GM23338 (cell line): ENCODE measurements at regions not wholly inside any gene's neighbourhood (a gene's known extent, or its start where the extent isn't known, plus 50 kb on each side); places are given as distances from the start of the nearest gene placed in this dataset.

Experiments
- CREB1 ChIP-seq: fragments of 250-450 bp; sonication (Bioruptor Pico); IDR thresholded peaks from 2 replicates; pipeline ENCODE4 v1.5.0; 2020; ENCODE audit warnings: low read depth, mild to moderate bottlenecking, moderate library complexity
- CTCF ChIP-seq, 2 experiments: fragments of 200-600 bp in 1 of 2; sonication (generic) in 1 of 2; conservative IDR thresholded peaks; 2 replicates each; pipeline versions ENCODE4 v1.5.1 to v1.6.1; 2016 to 2017; ENCODE audit warnings: antibody characterized with exemption in 2 of 2, low read depth in 2 of 2, mild to moderate bottlenecking in 2 of 2, moderate library complexity in 1 of 2
- EZH2 ChIP-seq: fragments of 200-600 bp; sonication (generic); IDR thresholded peaks from one replicate; pipeline ENCODE4 v1.8.0; 2017; ENCODE audit warnings: antibody characterized with exemption, mild to moderate bottlenecking, low read depth; ENCODE audit not compliant: unreplicated experiment
- EZH2phosphoT487 ChIP-seq: fragments of 200-600 bp; sonication (generic); IDR thresholded peaks from one replicate; pipeline ENCODE4 v1.8.1; 2018; ENCODE audit warnings: antibody characterized with exemption; ENCODE audit not compliant: unreplicated experiment
- JUNB ChIP-seq: IDR thresholded peaks from one replicate; pipeline ENCODE4 v1.6.1; 2016; ENCODE audit warnings: antibody characterized with exemption; ENCODE audit not compliant: unreplicated experiment
- NANOG ChIP-seq: IDR thresholded peaks from 2 replicates; pipeline ENCODE4 v1.6.1; 2016; ENCODE audit warnings: antibody characterized with exemption, borderline replicate concordance
- POLR2AphosphoS5 ChIP-seq: IDR thresholded peaks from 2 replicates; pipeline ENCODE4 v1.6.1; 2016; ENCODE audit warnings: antibody characterized with exemption, low read depth
- REST ChIP-seq: IDR thresholded peaks from one replicate; pipeline ENCODE4 v1.6.1; 2018; ENCODE audit warnings: antibody characterized with exemption; ENCODE audit not compliant: unreplicated experiment
- STAT1 ChIP-seq: IDR thresholded peaks from one replicate; pipeline ENCODE4 v1.6.1; 2016; ENCODE audit warnings: antibody characterized with exemption; ENCODE audit not compliant: unreplicated experiment
- ZNF462 ChIP-seq: fragments of 250-450 bp; sonication (Bioruptor Pico); IDR thresholded peaks from 2 replicates; pipeline ENCODE4 v1.5.0; 2020; ENCODE audit warnings: mild to moderate bottlenecking, moderate library complexity

- no peak for TF ChIP-seq STAT1
- no peak for TF ChIP-seq EZH2
- TF ChIP-seq CTCF (conservative IDR thresholded peaks at IDR 0.05; ENCODE audit: low read depth in 2 of 2), result no peak
- no peak for TF ChIP-seq POLR2AphosphoS5
- no peak for TF ChIP-seq REST
- TF ChIP-seq EZH2phosphoT487, result no peak
- no peak for TF ChIP-seq ZNF462 (CRISPR knock-in tag)
- TF ChIP-seq CREB1 (CRISPR knock-in tag), result no peak
- no peak for TF ChIP-seq JUNB
- TF ChIP-seq NANOG, result no peak
These were observed 422.0 kb downstream of the GALR1 start for GRCh38 chr18:77671456-77672167.
